Esophagus mucosa (tissue), 1 donor: ENCODE measurements at regions not wholly inside any gene's neighbourhood (a gene's known extent, or its start where the extent isn't known, plus 50 kb on each side); places are given as distances from the start of the nearest gene placed in this dataset.
A peak's percentile ranks its signal among the peaks of the same experiment; 100 is the strongest.

Source experiments
- ATAC-seq: fragments of 200-7000 bp; cut with Tn5 transposase; one replicate; pipeline ENCODE4 v1.9.1; 2020
- donor health status: DM: yes; HTN: yes; CAD: no.

DNA sequence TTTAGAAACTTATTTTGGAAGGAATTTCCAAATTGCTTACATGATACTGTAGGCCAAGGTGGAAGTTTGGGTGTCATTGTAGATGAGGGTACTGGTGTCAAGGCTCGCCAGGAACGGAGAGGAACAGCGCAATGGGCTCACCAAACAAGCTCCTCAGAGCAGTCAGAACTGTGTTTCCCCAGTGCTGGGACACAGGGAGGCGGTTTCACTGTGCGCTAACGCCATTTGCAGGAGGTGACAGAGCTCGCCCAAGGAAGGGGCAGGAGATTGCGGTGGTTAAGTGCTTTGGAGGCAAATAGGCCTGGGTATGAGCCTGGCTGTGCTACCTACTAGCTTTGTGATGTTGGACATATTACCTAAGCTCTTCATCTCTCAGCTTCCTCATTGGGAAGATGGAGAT lies 57.3 kb downstream of the HHEX start:
- no peak for ATAC-seq

DNA sequence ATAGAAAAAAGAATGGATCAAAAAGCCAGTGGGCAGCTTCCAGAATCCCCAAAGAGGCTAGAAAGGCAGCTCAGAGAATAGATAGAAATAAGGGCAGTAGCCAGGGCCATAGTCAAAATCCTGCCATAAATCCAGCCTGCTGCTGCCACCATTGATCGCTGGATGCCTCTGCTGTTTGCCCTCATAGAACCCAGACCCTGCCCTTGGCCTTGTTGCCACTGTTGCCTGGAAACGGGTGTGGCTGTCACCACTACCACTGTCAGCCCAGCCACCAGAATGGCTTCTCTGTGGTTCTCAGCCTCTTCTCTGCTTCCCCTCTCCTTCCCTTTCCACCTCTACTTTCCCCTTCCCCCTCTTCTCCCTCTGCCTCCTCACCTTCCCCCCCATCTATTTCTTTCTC lies 57.8 kb downstream of the HHEX start:
- no peak for ATAC-seq

DNA sequence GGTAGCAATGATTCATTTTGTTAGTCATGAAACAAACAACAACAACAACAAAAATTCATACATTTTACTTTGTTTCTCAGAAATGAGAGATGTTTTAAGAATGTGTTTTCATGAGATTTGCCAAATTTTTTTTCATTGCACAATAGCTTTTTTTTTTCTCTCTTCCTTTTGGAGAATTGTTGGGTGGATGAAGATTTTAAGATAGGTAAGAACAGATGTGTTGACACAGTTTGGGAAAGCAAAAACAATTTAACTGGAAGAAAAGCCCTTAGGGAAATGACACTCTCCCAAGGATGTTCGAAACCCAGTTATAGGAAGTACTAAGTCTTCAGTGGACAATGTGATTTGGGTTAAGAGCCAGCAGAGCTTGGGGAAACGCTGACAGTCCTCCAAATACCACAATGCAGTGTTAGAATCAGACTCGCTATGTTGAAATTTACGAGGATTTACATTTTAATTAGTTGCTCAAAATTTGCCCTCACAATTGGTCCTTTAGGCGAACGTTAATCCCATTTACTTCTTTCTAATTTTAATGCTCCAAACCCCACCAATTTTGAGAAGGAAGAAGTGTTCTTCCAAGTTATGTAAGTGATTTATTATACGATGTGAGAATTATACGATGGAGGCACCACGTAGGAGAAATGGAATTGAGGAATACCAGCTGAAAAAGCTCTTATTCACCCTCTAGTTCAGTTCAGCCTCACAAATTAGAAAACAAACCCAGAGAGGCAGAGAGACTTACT lies 61.2 kb downstream of the HHEX start:
- no peak for ATAC-seq

DNA sequence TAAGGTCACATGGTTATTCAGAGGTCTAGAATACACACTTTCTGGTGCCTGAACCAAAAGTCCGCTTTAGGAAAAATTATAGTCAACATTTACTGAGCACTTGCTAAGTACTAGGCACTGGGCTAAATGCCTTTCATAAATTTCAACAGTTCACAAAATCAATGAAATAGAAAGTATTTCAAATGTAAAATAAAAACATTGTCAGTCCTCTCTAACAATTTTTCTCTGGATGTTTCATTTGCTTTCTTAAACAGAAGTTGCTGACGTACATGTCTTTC lies 61.7 kb downstream of the HHEX start:
- no peak for ATAC-seq

DNA sequence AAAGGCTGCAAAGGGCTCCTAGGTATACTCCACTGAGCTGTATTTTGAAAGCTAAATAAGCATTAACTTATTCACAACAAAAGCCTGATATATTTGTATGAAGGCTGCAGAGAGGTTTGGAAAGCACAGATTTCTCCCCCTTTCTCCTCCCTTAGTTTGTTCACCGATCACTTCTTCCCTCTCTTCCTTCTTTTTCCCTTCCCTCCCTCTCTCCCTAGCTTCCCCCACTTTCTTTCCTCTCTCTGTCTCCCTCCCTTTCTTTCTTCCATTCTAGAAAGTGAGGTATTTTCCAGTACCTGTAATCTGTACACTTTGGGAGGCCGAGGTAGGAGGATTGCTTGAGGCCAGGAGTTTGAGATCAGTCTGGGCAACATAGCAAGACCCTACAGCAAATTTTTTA lies 62.1 kb downstream of the HHEX start:
- ATAC-seq = no peak

DNA sequence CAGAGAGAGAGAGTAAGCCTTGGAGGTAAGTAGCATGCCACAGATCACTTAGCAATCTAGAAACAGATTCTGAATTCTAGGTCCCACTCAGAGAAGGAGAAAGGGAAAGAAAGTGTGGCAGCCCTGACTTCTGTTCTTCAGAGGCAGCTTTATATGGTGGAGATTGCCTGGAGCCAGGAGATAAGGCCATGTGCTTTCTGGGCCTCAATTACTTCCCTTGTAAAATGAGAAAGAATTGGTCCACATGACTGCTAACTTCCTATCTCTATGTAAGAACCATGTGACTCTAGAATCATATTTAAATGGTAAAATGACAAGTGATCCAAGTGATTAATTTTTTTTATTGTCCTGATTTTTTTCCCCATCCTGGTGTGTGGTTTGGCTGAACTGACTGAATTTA lies 64.1 kb downstream of the HHEX start:
- no peak for ATAC-seq

DNA sequence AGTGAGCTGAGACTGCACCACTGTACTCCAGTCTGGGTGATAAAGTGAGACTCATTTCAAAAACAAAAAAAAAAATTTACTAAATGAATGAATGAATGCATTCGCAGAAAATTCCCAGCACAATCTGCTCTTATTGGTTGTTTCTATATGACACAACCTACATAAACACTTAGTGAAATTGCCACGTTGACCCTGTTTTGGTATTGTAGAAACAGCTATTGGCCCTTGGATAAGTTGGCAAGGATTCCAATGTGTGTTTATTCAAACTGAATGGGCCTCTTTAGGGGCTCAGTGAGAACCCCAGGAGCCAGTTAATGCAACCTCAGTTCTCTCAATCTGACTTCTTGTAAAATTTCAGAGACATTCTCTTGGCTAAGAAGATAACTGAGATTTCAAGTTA lies 66.0 kb downstream of the HHEX start:
- ATAC-seq = no peak

DNA sequence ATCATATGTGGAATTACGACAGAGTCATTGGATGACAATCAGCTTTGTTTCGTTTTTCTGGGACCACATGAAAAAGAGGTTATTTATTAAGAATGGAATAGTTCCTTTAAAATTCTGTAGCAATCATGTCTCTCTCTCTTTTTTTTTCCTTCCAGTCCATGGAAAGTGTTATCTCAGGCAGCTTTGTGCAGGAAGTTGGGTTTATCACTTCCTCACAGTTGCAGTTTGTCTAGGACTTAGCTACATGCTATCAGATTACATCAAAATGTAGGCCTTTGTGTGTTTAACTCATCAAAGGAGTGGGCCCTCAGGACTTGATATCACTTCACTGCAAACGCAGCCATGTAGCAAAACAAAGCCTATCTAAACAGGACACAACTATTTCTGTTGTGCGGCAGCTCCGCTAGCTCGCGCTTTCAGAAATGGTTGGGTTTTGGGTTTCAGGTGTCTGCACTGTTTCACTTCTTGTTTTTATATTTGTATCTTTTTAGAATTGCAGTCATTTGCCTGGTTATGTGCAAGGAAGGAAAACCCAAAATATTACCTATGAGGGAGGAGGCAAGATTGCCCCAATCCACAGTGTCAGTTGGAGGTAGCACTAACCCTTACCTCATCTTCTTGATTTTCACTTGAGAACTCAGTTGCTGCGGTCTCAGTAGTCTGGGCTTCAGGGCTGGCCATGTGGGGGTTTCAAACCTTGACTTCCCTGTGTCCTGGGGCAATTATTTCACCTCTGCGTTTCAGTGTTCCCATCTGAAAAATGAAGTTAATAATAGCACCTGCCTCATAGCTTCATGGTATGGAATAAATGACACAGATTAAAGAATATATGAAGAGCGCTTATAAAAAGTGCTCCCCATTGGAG lies 66.7 kb downstream of the HHEX start:
- ATAC-seq = peak; percentile 45

DNA sequence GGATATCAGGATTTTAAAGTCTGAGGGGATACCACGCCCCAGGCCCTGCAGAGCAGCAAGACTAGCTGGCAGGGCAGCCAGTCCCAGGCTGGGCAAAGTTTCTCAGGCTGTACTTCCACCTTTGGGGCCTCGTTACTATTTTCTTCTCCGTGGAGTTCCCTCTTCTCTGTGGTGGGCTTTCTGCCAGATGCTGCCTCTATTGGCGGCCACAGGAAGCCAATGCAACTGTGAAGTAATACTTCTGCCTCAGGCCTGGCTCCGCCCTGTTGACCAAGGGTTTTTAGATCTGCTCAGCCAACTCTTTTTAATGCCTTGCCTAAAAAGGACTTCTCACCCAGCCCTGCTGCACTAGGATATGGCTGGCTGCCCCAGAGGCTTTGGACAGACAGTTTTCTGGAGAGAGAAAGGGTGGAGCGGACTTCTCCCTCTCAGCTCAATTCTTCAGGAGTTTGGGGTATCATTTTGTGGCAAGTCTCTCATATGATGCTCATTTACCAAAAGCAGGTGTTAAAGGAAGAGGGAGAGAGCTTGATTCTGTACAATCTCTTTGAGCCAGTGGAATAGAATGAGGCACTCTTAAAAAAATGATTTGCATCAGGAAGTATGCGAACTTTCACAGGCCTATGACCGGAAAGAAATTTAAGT lies 67.4 kb downstream of the HHEX start:
- ATAC-seq = peak; percentile 76

DNA sequence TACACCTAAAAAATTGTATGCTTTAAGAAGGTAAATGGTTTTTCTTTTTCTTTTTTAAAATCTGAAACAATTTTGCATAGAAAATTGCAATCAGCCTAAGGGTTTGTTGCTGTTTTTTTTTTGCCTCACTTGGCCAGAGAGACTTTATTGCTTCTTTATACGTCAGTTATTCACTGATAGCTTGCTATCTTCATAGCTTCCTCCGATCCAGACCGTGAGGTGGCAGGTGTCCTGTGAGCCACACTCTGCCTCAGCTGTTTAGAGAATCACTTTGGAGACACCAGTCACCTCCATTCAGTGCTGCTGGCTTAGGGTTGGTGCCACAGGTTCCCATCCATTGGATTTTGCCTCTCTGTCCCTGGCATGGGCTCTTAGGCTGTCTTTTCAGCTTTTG lies 68.0 kb downstream of the HHEX start:
- ATAC-seq = no peak

DNA sequence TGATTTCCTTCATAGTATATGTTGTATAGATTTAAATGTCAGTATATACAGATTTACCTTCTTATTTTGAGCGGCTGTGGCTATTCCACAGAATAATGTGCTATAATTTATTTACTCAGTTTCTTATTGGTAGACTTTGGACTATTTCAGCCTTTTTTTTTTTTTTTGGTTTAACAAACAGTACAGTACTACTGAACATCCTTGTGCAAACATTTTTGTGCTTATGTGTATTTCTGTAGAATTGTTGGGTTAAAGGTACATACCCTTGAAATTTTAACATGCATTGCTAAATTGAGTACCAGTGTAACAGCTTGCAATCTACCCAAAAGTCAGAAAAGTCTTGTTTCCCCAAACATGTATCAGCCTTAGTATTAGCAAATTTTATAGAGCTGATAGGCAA lies 68.8 kb downstream of the HHEX start:
- no peak for ATAC-seq

DNA sequence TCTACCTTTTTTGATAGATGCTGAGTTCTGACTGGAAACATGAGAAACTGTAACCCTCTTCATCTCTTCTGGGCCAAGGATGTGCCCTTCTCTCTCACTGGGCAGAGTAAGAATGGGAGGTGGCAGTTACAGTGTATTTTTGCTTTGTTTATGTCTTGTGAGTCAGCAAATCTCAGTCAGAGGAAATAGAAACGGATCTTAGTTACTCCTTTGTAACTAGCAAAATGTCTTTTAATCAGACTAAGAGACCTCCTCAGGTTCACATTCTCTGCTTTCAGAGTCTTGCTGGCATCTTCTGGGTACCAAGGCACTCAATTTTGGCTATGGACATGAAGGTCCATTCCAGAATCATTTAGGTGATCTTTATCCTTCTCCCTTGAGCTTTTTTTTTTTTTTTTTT lies 70.9 kb downstream of the HHEX start:
- ATAC-seq = no peak

DNA sequence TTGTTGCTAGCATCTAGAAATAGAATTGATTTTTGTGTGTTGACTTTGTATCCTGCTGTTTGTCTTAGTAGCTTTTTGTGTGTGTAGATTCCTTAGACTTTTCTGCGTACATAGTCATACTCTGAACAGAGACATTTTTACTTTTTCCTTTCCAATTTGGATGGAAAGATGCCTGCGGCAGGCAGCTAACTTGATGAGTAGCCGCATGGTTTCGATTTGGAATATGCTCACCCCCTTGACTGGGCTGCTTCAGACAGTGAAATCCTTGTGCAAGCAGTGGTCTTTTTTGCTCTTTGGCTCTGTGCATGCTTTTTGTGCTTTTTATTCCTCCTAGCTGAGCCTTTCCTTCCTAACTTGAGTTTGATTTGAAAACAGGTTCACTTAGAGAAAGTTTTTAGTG lies 71.8 kb downstream of the HHEX start:
- ATAC-seq = no peak

DNA sequence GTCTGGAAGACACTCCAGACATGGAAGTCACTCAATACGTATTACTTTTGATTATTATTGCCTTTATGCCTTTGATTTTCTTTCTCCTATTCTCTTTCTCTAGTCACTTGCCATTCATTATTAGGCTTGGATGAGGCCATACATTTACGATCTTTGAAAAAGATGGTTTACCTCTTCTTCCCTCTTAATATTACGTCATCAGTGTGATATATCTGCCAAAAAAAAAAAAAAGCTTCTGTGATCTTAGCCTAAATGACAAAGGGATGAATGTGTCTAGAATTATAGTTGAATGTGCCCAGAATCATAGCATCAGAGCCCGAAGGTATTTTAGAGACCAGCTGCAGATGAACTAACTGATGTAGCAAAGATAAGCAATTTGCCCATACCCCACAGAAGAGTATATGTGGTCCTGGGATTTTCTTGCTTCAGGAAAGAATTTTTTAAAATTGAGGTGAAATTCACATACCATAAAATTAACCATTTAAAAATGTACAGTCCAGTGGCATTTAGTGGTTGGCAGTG lies 73.9 kb downstream of the HHEX start:
- no peak for ATAC-seq

DNA sequence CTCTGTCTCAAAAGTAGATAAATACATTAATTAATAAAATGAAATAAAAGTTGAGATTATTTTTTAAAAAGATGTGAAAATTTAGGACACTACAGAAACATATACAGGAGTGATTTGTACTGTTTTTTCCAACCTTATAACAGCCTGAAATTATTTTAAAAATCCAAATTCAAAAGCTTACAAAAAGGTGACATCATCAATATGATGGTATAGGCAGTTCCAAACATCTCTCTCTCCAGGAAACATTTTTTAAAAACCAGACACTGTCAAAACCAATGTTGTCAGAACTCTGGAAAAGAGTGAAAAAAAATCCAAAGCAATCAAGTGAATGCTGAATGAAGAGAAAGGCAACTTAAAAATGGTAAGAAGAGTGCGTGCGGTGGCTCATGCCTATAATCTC lies 76.7 kb downstream of the HHEX start:
- no peak for ATAC-seq

DNA sequence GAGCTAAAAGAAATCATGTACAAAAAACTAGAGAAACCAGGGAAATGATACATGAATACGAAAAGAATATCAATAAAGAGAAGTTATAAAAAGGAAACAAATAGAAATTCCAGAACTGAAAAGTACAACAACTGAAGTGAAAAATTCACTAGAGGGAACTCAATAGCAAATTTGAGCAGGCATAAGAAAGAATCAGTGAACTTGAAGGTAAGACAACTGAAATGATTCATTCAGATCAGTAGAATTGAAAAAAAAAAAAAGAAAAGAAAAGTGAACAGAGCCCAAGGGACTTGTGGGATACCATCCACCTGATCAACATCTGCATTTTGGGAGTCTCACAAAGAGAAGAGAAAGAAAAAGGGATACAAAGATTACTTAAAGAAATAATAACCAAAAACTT lies 78.3 kb downstream of the HHEX start:
- ATAC-seq = no peak

DNA sequence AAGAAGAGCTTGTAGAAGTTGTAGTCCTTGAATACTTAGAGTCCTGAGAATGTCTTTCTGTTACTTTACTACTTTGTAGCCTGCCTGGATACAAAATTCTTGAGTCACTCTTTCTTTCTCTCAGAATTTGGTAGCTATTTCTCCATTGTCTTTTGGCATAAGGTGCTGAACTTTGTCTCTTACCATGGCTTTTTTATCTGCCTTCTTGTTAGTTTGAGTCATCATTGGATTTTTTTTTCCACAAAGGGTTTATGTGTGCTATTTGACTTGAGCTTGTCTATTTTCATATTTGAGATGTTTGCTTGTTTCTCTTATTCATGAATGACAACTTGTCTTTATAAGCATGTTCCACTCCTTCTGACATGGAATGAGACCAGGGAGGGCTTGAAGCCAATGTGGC lies 74.5 kb upstream of the EXOC6 start:
- no peak for ATAC-seq

DNA sequence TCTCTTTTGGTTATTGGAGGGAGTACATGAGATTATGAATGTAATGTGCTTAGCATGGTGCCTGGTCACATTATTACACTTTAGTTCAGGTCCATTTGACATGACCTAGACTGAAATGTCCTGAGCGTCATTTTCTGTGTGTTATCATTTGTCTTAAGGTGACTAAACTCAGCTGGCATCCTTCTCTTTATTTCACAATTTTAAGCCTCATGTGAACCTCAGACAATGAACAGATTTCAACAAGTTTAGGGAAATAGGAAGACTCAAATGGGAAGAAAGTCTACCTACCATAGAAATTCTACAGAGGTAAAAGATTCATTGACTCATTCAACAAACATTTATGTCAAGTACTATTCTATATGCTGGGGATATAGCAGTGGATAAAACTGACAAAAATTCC lies 70.2 kb upstream of the EXOC6 start:
- no peak for ATAC-seq

DNA sequence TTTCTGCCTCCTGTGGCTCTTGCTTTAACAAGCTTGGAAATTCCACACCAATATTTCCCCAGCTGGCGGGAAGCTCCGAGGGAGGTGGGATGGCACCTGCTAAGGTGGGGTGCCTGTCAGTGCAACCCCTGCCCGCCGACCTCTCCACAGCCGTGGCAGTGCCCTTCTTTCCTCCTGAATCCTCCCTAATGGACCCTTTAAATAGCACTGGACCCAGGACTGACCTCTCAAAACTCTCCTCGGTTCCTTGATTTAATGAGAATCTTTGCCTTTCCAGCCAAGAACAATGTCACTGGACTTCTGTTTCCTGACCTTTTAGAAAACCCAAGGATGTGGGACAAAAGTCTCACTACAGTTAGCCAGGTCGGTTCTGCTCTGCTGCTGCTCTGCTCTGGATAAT lies 63.2 kb upstream of the EXOC6 start:
- ATAC-seq = no peak

DNA sequence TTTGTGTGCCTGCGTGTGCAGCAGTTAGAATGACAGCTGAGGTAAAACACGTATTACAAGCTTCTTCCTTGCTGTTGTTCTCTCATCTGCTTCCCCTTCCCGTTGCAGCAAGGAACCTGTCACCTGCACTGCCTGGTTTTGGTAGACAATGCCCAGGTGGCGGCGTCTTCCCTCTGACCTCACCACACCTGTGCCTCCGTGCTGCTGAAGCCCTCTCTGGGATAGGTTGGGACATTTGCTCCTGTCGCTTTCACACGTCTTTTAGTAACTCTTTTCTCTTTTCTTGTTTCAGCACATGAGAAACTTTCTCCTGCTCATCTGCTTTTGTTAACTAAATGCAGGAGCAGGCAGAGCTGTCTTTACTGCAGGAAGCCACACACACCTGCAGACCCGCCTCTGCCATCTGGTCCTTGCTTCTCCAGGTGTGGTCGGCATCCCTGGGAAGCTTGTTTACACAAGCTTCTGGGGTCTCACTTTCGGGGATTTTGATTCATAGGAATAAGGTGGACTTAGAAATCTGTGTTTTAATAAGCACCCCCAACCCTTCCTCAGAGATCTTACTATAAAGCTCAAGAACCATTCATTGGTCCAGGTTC lies 60.7 kb upstream of the EXOC6 start:
- no peak for ATAC-seq

DNA sequence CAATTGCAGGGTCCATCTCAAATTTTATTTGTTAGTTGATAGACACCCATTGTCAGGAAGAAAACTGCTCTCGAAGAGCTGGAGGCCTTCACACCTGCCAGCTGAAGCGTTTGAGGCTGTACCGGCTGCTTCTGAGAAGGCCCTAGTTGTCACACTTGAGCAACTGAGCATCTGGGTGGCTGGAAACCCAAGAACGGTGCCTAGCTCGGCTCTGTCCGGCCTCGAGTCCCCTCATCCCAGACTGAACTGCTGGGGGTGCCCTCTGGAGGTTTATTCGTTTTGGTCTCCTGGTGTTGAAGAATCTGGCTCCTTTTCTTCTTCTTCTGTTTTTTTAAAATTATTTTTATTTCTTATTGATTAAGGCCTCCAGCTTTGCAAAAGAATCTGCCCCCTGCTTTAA lies 59.3 kb upstream of the EXOC6 start:
- no peak for ATAC-seq

DNA sequence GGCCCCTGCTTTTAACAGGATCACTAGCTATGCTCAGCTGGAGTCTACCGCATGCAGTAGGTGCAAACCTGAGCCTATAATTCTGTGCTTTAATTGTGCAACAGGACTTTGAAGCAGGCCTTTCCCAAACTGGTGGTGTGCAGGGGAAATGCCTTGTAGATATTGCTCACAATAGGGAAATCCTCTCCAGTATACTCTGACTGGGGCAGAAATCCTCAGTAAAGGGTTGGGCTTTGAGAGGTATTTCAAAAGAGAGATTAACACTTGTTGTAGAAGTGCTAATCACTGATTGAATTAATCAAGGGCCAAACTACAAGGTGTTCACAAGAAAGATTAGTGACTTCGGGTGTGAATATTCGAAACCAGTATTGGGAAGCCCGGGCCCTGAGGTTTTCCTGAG lies 58.5 kb upstream of the EXOC6 start:
- ATAC-seq = no peak

DNA sequence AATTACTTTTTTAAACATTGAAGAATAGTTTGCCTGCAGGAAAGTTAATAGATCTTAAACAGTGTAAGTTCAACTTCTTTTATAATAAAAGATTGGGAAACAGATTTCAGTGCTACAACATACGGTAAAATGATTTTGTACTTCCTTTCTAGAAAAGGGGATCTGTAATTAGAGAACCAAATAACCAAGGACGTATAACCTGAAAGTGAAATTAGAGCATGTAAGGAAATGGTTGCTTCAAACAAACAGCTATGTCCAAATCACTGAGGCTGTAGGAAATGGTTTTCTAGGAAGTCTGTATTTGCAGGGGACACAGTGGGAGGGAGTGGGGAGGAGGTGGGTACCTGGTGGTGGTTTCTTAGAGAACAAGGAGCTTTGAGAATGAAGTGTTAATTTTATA lies 57.9 kb upstream of the EXOC6 start:
- no peak for ATAC-seq

DNA sequence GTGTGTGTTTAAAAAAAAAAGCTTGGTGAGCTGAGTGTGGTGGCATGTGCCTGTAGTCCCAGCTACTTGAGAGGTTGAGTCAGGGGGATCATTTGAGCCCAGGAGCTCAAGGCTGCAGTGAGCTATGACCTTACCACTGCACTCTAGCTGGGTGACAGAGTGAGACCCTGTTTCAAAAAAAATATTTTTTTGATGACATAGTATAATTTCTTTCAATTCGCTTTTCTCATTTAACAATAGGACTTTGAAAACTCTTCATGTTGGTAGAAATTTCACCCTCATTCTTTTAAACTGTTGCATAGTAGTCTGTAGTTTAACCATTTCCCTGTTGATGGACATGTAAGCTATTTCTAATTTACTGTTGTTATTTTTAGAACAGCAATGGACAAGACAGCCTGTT lies 55.7 kb upstream of the EXOC6 start:
- no peak for ATAC-seq
